ENCODE measurements at regions not wholly inside any gene's neighbourhood (a gene's known extent, or its start where the extent isn't known, plus 50 kb on each side); places are given as distances from the start of the nearest gene placed in this dataset.
A peak's percentile ranks its signal among the peaks of the same experiment; 100 is the strongest.

- peak overlapping the region in 2 of 4 donors; percentile 70 to 78 for H3K27ac ChIP-seq
- DNase-seq (no peak), ATAC-seq (no peak)
- TF ChIP-seq POLR2A (IDR thresholded peaks at IDR 0.05) (no peak), CTCF (IDR thresholded peaks at IDR 0.05 in 4 of 5, conservative IDR thresholded peaks at IDR 0.05 in 1 of 5) (no peak)
- H3K4me3 ChIP-seq: no peak overlapping the region
- no peaks in the 10 kb centered on the region for H3K27me3 ChIP-seq
- no peaks in the 10 kb centered on the region for H3K36me3 ChIP-seq
- intact Hi-C loops (cut with DNase I; ENCODE audit: low total_unique reads) (loop anchor here (5.0 kb wide), 1 partner anchor 79 kb away; no protein-coding TSS in a partner anchor), in situ Hi-C loops (cut with MboI; ENCODE audit: low sequenced_read_pairs in 4 of 4) (no loop called here)
- H3K9me3 ChIP-seq: no peaks in the 10 kb centered on the region
- peaks cover 26 to 32% of the 10 kb centered on the region in 2 donors for H3K4me1 ChIP-seq
Observed at GRCh38 chr11:45023065-45023365, 72.3 kb upstream of the TP53I11 start.

GRCh38 chr11:45024316-45024715 lies 73.6 kb upstream of the TP53I11 start:
- ATAC-seq: no peak

GRCh38 chr11:45024846-45025588 lies 74.3 kb upstream of the TP53I11 start:
- DNase-seq (no peak), ATAC-seq (no peak)
- intact Hi-C loops (cut with DNase I; ENCODE audit: low total_unique reads) (loop anchor here (5.0 kb wide), 1 partner anchor 77 kb away; no protein-coding TSS in a partner anchor), in situ Hi-C loops (cut with MboI; ENCODE audit: low sequenced_read_pairs in 4 of 4) (no loop called here)
- no peak overlapping the region for H3K4me3 ChIP-seq
- peak overlapping the region in 3 of 4 donors; percentile 59 to 73 (median 69) for H3K27ac ChIP-seq
- no peaks in the 10 kb centered on the region for H3K27me3 ChIP-seq
- peaks cover 26 to 32% of the 10 kb centered on the region in 2 donors for H3K4me1 ChIP-seq
- no peaks in the 10 kb centered on the region for H3K36me3 ChIP-seq
- TF ChIP-seq POLR2A (IDR thresholded peaks at IDR 0.05): no peak
- TF ChIP-seq CTCF (IDR thresholded peaks at IDR 0.05 in 4 of 5, conservative IDR thresholded peaks at IDR 0.05 in 1 of 5): no peak
- H3K9me3 ChIP-seq: no peaks in the 10 kb centered on the region

More at GRCh38 chr11:45024316-45024715, 73.6 kb upstream of the TP53I11 start:
- Histone ChIP-seq H3K4me3 (no peak overlapping the region), H3K36me3 (no peaks in the 10 kb centered on the region), H3K4me1 (peaks cover 26 to 32% of the 10 kb centered on the region in 2 donors), H3K9me3 (no peaks in the 10 kb centered on the region), H3K27ac (peak overlapping the region in 1 of 4 donors; percentile 59), H3K27me3 (no peaks in the 10 kb centered on the region)
- DNase-seq: no peak
- intact Hi-C loops (cut with DNase I; ENCODE audit: low total_unique reads): loop anchor here (5.0 kb wide), 1 partner anchor 78 kb away; no protein-coding TSS in a partner anchor
- in situ Hi-C loops (cut with MboI; ENCODE audit: low sequenced_read_pairs in 4 of 4): no loop called here
- TF ChIP-seq POLR2A (IDR thresholded peaks at IDR 0.05): no peak
- TF ChIP-seq CTCF (IDR thresholded peaks at IDR 0.05 in 4 of 5, conservative IDR thresholded peaks at IDR 0.05 in 1 of 5): no peak

- Histone ChIP-seq H3K9me3 (no peaks in the 10 kb centered on the region), H3K4me1 (peaks cover 24 to 30% of the 10 kb centered on the region in 2 donors), H3K4me3 (no peak overlapping the region), H3K27me3 (no peaks in the 10 kb centered on the region), H3K27ac (peak overlapping the region in 3 of 4 donors; percentile 69 to 73 (median 72)), H3K36me3 (no peaks in the 10 kb centered on the region)
- in situ Hi-C loops (cut with MboI; ENCODE audit: low sequenced_read_pairs in 4 of 4): no loop called here
- no peak for ATAC-seq
- DNase-seq: peak; percentile 33 to 55
- intact Hi-C loops (cut with DNase I; ENCODE audit: low total_unique reads): no loop called here
- TF ChIP-seq CTCF (IDR thresholded peaks at IDR 0.05 in 4 of 5, conservative IDR thresholded peaks at IDR 0.05 in 1 of 5) (no peak), POLR2A (IDR thresholded peaks at IDR 0.05) (no peak)
Observed at GRCh38 chr11:45025716-45026492, 75.2 kb upstream of the TP53I11 start.
